ENCODE measurements at regions not wholly inside any gene's neighbourhood (a gene's known extent, or its start where the extent isn't known, plus 50 kb on each side); places are given as distances from the start of the nearest gene placed in this dataset.

- TF ChIP-seq TAF1 (conservative IDR thresholded peaks at IDR 0.05) (no peak), ATF3 (IDR thresholded peaks at IDR 0.05) (no peak), REST (IDR thresholded peaks at IDR 0.05) (no peak), FOXA2 (IDR thresholded peaks at IDR 0.05) (no peak), JUND (IDR thresholded peaks at IDR 0.05) (no peak), CTCF (IDR thresholded peaks at IDR 0.05; ENCODE audit: low read depth, low read length, missing input control) (no peak), FOXA1 (IDR thresholded peaks at IDR 0.05) (no peak), MAX (IDR thresholded peaks at IDR 0.05) (no peak), ZBTB33 (IDR thresholded peaks at IDR 0.05) (no peak), EGR1 (IDR thresholded peaks at IDR 0.05; ENCODE audit: low read depth in 2 of 2) (no peak), HNF4A (conservative IDR thresholded peaks at IDR 0.05) (no peak), RAD21 (IDR thresholded peaks at IDR 0.05) (no peak), GABPA (IDR thresholded peaks at IDR 0.05 in 1 of 2, conservative IDR thresholded peaks at IDR 0.05 in 1 of 2) (no peak), RXRA (IDR thresholded peaks at IDR 0.05) (no peak), SP1 (IDR thresholded peaks at IDR 0.05) (no peak), NR2F2 (IDR thresholded peaks at IDR 0.05) (no peak), HNF4G (IDR thresholded peaks at IDR 0.05) (no peak), YY1 (IDR thresholded peaks at IDR 0.05) (no peak)
- Histone ChIP-seq H3K9ac (ENCODE audit: low read depth in 1 of 2, low read length in 2 of 2) (no peak overlapping the region), H3K27me3 (ENCODE audit: control insufficient read depth in 4 of 4, insufficient read depth in 4 of 4, low read length in 3 of 4) (peaks cover 0 to 2% (median 0%) of the 10 kb centered on the region in 4 donors), H3K4me1 (ENCODE audit: control insufficient read depth in 4 of 4, insufficient read depth in 4 of 4, low read length in 3 of 4) (no peaks in the 10 kb centered on the region), H3K27ac (ENCODE audit: low read depth in 1 of 2, low read length in 2 of 2) (no peak overlapping the region), H3K9me3 (ENCODE audit: control insufficient read depth in 4 of 4, low read length in 3 of 4) (no peaks in the 10 kb centered on the region), H3K36me3 (ENCODE audit: control insufficient read depth in 4 of 4, insufficient read depth in 3 of 4, low read depth in 1 of 4, low read length in 3 of 4) (no peaks in the 10 kb centered on the region), H3K4me3 (ENCODE audit: low read depth in 1 of 3, low read length in 3 of 3) (no peak overlapping the region)
- 82% methylated on average over 8 of the region's 8 CpGs for WGBS
- no peak for DNase-seq (ENCODE audit: low spot score)
Measured at GRCh38 chr13:61950828-61951227, 535.2 kb upstream of the PCDH20 start.

Data from liver (tissue), 8 donors.